NCI-H2196 treated with DMSO at 0.1 percent for 48 hours (cell line): ENCODE measurements at regions not wholly inside any gene's neighbourhood (a gene's known extent, or its start where the extent isn't known, plus 50 kb on each side); places are given as distances from the start of the nearest gene placed in this dataset.

Experiments
- DNase-seq: peaks from one replicate; lab custom pipeline; 2025; ENCODE audit not compliant: unreplicated experiment; lab: John Stamatoyannopoulos, UW

DNA sequence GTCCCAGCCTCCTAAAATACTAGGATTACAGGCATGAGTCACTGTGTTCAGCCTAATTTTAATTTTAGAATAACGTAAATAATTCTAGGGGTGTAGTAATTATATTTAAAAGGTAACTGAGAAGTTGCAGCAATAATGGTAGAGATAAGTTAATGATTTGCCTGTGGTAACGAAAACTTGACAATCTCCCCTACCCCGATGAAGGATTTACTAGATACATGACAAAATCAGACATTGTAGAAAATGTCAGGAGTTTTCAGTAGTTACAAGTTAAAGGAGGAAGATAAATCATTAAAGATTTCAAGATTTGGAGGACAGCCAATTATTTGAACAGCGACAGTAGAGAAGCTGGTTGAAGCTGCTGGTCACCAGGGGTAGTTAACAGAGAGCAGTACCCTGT is 652.2 kb upstream of the PCDH20 start:
- no peak for DNase-seq

DNA sequence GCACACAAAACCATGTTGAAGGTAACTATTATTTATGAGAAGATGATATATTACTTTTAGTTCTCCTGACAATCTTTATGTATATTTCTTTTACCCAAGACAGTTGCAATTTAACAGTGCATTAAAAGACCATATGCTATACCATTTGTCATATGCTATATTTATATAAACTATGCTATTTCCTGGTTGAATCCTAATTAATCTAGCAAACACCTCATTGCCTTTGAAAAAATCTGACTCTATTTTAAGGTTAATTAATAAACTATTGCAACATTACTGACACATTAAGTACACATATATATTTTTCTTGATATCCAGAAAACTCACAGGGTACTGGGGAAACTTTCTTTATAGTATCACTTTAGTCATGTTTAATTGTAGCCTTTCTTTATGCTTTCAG is 649.4 kb upstream of the PCDH20 start:
- DNase-seq, result no peak

DNA sequence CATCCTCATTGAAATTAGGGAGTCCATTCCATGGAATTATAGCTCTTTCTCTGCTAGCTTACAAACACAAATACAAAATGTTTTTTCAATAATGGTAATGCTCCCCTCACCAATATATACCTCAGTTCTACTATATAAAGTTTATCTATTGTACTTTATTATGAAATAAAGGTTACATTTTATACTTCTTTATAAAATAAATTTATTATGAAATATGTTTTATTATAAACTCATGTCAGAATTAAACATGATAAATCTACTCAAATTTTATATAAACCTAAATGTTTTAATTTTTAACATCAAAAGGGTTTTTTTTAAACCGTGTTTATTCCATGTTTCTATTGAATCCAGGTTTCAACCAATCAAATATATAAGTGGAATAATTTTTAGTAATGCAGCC is 646.1 kb upstream of the PCDH20 start:
- no peak for DNase-seq

GRCh38 chr13:62060570-62060969 is 644.9 kb upstream of the PCDH20 start:
- DNase-seq, result no peak

GRCh38 chr13:62057286-62057685 is 641.6 kb upstream of the PCDH20 start:
- DNase-seq, result no peak

DNA sequence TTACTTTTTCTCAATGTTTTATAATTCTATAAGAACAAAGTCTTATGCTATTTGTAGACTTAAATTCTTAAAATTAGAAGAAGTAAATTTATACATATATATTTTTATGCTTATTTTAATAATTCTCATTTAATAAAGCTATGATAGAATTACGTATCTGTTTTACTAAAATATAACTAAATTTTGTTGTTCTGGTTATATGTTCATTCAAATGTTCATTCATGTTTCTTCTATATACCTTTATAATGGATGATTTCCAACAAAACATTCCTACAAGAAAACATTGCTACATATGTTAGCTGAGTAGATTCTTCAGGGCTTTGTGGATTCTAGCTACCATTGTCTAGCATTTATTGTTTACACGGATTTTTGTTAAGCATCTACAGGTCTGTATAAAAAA is 634.3 kb upstream of the PCDH20 start:
- no peak for DNase-seq

GRCh38 chr13:62046512-62046911 is 630.9 kb upstream of the PCDH20 start:
- no peak for DNase-seq

GRCh38 chr13:62043600-62043999 is 628.0 kb upstream of the PCDH20 start:
- no peak for DNase-seq

DNA sequence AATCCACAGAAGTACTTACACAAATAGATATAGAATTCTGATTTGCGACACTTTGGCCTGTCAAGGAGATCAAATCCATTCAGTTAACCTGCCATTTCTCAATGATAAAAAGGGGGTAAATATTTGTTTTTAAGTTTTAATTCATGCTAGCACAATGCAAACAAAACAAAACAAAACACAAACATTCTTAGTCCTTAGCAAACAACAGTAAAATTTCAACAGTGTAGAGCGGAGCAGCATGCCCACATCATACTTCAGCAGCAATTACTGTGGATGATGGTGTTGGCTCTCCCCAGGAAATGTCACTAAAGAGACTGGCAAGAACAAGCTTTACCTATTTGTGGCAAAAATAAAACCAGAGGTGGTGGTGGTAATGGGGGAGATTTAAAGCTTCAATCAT is 625.2 kb upstream of the PCDH20 start:
- no peak for DNase-seq

DNA sequence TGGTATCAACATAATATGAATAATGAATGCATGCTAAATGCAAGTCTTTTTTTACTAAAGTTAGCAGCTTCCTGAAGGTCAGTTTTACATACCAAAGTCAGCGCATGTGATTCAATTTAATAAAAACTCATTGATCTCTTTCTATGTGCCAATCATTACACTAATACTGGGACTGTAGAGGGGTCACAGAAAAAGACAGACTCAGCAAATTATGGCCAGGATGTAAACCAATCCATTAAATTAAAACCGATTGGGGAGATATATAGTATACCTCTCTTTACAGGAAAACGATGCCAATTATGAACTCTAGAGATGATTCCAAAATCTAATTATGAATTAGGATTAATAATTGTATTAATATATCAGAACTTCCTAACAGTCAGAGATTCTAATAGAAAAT is 624.4 kb upstream of the PCDH20 start:
- no peak for DNase-seq

- DNase-seq, result no peak
Measured at GRCh38 chr13:62038214-62038613, 622.6 kb upstream of the PCDH20 start.

- no peak for DNase-seq
Measured at GRCh38 chr13:62035981-62036380, 620.3 kb upstream of the PCDH20 start.

DNA sequence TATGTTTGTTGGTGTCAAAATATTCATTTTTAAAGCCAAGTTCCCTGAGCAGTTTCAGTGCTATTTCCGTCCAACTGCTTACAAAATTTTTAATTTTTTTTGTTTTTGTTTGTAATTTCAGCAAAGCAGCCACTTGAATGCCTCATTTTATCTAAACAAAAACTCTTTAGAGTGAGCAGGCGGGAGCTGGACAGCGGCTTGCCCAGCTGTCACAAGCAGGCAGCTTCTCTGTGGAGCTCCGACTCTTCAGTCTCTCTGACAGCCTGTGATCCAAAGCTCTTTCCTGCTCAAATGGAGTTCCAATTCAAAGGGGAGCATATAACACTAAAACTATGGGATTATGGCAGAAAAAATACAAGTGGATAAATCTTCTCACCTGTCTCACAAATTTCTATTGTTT is 618.3 kb upstream of the PCDH20 start:
- no peak for DNase-seq

- DNase-seq, result no peak
Measured at GRCh38 chr13:62022369-62022768, 606.7 kb upstream of the PCDH20 start.

- DNase-seq, result no peak
Measured at GRCh38 chr13:62019858-62020257, 604.2 kb upstream of the PCDH20 start.

DNA sequence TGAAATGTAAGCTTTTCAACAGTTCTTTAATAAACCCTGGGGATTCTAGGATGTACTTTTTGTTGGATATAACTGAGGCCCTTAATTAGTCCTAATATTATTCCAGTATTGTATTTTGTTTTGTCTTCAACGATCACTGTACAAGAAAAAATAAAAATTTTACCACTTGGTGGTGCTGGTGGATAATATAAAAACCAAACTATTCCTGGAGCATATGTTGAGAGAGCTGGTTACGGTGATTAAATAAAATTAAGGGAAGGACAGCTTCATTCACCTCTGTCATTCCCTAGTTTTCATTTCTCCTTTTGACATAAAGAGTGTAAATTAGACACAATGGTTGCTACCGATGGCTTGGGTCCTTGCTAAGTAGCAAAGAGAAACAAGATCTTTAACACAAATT is 598.6 kb upstream of the PCDH20 start:
- DNase-seq, result no peak

GRCh38 chr13:62003452-62003851 is 587.8 kb upstream of the PCDH20 start:
- DNase-seq, result no peak

- DNase-seq, result no peak
Measured at GRCh38 chr13:61994174-61994573, 578.5 kb upstream of the PCDH20 start.

DNA sequence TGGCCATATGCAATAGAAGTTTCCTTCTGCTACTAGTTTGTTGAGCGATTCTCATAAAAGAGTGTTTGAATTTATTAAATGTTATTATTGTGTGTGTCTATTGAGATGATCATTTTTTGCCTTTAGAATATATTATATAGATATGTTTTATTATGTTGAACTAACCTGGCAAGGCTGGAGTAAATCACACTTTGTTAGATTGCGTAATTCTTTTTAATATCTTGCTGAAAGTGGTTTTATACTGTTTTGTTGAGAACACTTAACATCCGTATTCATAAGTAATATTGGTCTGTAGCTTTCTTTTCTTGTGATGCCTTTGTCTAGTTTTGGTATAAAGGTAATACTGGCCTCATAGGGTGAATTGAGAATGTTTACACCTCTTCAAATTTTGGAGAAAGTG is 574.3 kb upstream of the PCDH20 start:
- no peak for DNase-seq

GRCh38 chr13:61988810-61989209 is 573.2 kb upstream of the PCDH20 start:
- DNase-seq, result no peak

GRCh38 chr13:61975001-61975400 is 559.4 kb upstream of the PCDH20 start:
- DNase-seq, result no peak

DNA sequence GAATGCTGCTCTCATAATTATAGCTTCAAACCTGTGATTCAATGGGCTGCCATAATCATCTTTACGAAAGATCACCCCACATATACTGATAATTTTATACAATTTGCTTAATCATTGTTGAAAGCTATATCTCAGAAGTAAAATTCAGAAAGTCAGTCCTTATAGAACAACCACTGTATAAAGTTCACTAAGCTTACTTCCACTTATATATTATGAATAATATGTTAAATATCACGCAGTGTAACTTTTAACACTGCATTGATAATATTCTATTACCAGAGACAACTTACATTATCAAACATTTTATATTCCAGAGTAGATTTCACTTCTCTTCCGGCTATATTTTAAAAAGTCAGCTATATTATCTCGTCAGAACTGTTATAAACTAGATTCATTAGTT is 550.1 kb upstream of the PCDH20 start:
- DNase-seq, result no peak

GRCh38 chr13:61960981-61961380 is 545.3 kb upstream of the PCDH20 start:
- DNase-seq, result no peak

DNA sequence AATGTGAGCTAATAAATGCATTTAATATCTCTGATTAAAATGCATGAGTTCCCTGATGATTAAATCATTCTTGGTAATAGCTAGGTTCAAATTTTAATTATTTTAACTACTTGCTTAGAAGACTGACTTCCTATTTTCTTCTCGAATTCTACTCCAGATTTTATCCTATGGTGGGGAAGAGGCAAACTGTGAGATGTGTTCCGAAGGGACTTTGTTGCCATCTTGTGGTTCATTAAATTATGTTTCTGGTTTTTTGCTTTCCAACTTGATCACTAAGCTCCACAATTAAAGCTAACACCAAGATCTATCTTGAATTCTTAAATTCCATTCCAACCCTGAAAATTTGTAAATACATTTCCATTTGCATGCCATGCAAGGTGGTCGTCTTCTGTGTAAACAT is 538.4 kb upstream of the PCDH20 start:
- DNase-seq, result no peak
